ENCODE measurements at regions not wholly inside any gene's neighbourhood (a gene's known extent, or its start where the extent isn't known, plus 50 kb on each side); places are given as distances from the start of the nearest gene placed in this dataset.

GRCh38 chr7:112603673-112604072 is 122.9 kb downstream of the LSMEM1 start:
- no peak for TF ChIP-seq CTCF (IDR thresholded peaks at IDR 0.05)
- TF ChIP-seq POLR2A (IDR thresholded peaks at IDR 0.05) = no peak

Measured in uterus (tissue), 2 donors.